IPS DF 4.7 (cell line): ENCODE measurements at regions not wholly inside any gene's neighbourhood (a gene's known extent, or its start where the extent isn't known, plus 50 kb on each side); places are given as distances from the start of the nearest gene placed in this dataset.

Experiments used
- DNase-seq: peaks from one replicate; pipeline ENCODE4 v3.0.0-alpha.2; 2013; ENCODE audit warnings: low spot score; ENCODE audit errors: extremely low read depth

DNA sequence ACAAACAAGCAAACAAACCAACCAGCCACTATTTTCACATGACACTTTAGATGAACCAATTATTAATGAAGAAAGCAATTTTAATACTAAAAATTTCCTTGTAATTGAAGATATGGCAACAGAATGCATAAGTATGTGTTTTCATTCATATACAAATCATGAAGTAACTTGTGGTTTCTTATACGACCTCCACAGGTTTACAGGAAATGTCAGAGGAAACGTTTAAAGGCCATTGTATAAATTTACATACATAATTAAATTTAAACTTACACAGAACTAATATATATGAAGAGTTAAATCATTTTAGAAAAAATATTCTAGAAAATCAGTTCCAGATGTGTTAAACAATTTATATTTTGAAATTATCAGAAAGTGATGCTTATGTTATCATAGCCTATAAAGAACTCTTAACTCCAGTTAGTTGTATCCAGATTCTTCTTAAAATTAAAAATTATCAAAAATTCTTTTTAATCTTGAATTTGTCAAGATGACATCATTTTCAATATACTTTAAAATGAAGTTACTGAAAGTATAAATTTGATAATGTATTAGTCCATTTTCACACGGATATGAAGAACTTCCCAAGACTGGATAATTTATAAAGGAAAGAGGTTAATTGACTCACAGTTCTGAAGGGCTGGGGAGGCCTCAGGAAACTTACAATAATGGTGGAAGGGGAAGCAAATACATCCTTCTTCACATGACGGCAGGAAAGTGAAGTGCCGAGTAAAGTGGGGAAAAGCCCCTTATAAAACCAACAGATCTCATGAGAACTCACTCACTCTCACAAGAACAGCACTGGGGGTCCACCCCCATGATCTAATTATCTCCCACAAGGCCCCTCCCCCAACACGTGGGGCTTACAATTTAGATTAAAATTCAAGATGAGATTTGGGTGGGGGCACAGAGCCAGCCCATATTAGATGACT, 192.0 kb downstream of the PIK3R1 start:
- DNase-seq = no peak

- no peak for DNase-seq
These were observed 192.9 kb downstream of the PIK3R1 start for GRCh38 chr5:68408345-68408871.

DNA sequence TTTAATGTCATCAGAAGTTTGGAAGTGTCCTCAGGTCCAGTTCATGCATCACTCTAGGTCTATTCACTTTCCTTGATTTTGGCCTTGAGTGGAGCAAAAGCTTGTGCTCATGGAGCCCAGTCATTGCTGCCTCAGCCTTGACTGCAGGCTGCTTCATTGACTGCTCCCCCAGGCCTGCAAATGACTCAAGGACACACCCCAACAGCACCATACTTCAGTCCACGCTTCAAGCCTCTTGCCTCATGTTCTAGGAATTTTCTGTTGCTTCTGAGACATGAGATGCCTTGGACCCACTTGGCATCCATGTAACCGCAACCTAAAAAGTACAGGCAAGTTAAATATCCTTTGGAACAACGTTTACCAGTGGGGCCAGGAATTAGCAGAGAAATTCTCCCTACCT, 193.7 kb downstream of the PIK3R1 start:
- no peak for DNase-seq

- DNase-seq = no peak
These were observed 195.6 kb downstream of the PIK3R1 start for GRCh38 chr5:68411161-68411560.

GRCh38 chr5:68415177-68416085, 199.9 kb downstream of the PIK3R1 start:
- no peak for DNase-seq

GRCh38 chr5:68416714-68417113, 201.2 kb downstream of the PIK3R1 start:
- DNase-seq = no peak

GRCh38 chr5:68418201-68418600, 202.6 kb downstream of the PIK3R1 start:
- DNase-seq = no peak

GRCh38 chr5:68418680-68419079, 203.1 kb downstream of the PIK3R1 start:
- no peak for DNase-seq

GRCh38 chr5:68419081-68419636, 203.6 kb downstream of the PIK3R1 start:
- DNase-seq = no peak

- DNase-seq = no peak
These were observed 204.3 kb downstream of the PIK3R1 start for GRCh38 chr5:68419637-68420452.

- no peak for DNase-seq
These were observed 205.2 kb downstream of the PIK3R1 start for GRCh38 chr5:68420476-68421344.

- no peak for DNase-seq
These were observed 206.1 kb downstream of the PIK3R1 start for GRCh38 chr5:68421485-68422220.

GRCh38 chr5:68423154-68423811, 207.7 kb downstream of the PIK3R1 start:
- DNase-seq = no peak

- DNase-seq = no peak
These were observed 209.4 kb downstream of the PIK3R1 start for GRCh38 chr5:68424799-68425537.

- no peak for DNase-seq
These were observed 211.0 kb downstream of the PIK3R1 start for GRCh38 chr5:68426586-68426985.

- DNase-seq = no peak
These were observed 212.8 kb downstream of the PIK3R1 start for GRCh38 chr5:68428231-68428811.

DNA sequence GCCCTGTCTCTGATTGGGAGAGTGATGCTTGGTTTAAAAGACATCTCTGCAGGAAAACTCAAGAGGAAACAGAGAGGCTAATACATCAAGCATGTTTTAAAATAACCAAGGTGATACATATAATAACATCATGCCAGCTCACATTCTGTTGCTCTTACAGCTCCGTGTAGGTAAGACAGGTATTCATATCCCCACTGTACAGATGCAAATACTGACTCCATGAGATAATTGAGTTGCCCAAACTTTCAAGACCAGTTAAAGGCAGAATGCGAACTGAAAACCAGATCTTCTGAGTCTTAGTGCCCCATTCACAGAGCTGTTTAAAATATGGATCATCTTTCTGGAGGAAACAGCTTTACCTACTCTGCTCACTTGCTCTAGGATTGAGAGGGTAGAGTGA, 214.0 kb downstream of the PIK3R1 start:
- DNase-seq = no peak
